MM.1S (cell line): ENCODE measurements at regions not wholly inside any gene's neighbourhood (a gene's known extent, or its start where the extent isn't known, plus 50 kb on each side); places are given as distances from the start of the nearest gene placed in this dataset.
A peak's percentile ranks its signal among the peaks of the same experiment; 100 is the strongest.

ENCODE experiments used
- DNase-seq: peaks from one replicate; pipeline ENCODE4 v3.0.0-alpha.2; 2015
- H2AFZ ChIP-seq: fragments of 300-600 bp; sonication (generic); 2 replicates; pipeline ENCODE4 v1.6.0; 2016; ENCODE audit warnings: antibody characterized with exemption, low read length
- H3F3A ChIP-seq: fragments of 300-600 bp; sonication (generic); 2 replicates; pipeline ENCODE4 v1.6.1; 2016; ENCODE audit warnings: mild to moderate bottlenecking, antibody characterized with exemption, low read length, moderate library complexity, mixed read lengths; ENCODE audit not compliant: insufficient read depth
- H3K27ac ChIP-seq: fragments of 300-600 bp; sonication (generic); 2 replicates; pipeline ENCODE4 v1.5.1; 2016; ENCODE audit warnings: mild to moderate bottlenecking, low read length
- H3K27me3 ChIP-seq: fragments of 300-600 bp; sonication (generic); replicated peaks from 2 replicates; pipeline ENCODE4 v1.6.0; 2016; ENCODE audit warnings: low read length; ENCODE audit not compliant: insufficient read depth
- H3K36me3 ChIP-seq: fragments of 300-600 bp; sonication (generic); replicated peaks from 2 replicates; pipeline ENCODE4 v1.6.1; 2016; ENCODE audit warnings: mild to moderate bottlenecking, low read length, mixed read lengths; ENCODE audit not compliant: insufficient read depth
- H3K4me1 ChIP-seq: fragments of 300-600 bp; sonication (generic); 2 replicates; pipeline ENCODE4 v1.6.1; 2016; ENCODE audit warnings: low read length, mixed read lengths
- H3K4me2 ChIP-seq: fragments of 300-600 bp; sonication (generic); 2 replicates; pipeline ENCODE4 v1.6.0; 2016; ENCODE audit warnings: low read depth, low read length
- H3K4me3 ChIP-seq: fragments of 300-600 bp; sonication (generic); 2 replicates; pipeline ENCODE4 v1.5.1; 2016; ENCODE audit warnings: low read length, mixed read lengths
- H3K79me2 ChIP-seq: fragments of 300-600 bp; sonication (generic); 2 replicates; pipeline ENCODE4 v1.6.1; 2016; ENCODE audit warnings: mixed run types, low read length, mixed read lengths
- H3K9ac ChIP-seq: fragments of 300-600 bp; sonication (generic); 2 replicates; pipeline ENCODE4 v1.6.1; 2016; ENCODE audit warnings: low read length, mixed read lengths
- H3K9me2 ChIP-seq: fragments of 300-600 bp; sonication (generic); replicated peaks from 2 replicates; pipeline ENCODE4 v1.6.1; 2016; ENCODE audit warnings: mild to moderate bottlenecking, low read length, mixed read lengths; ENCODE audit not compliant: insufficient read depth
- H3K9me3 ChIP-seq: fragments of 300-600 bp; sonication (generic); replicated peaks from 2 replicates; pipeline ENCODE4 v1.6.1; 2016; ENCODE audit warnings: mild to moderate bottlenecking, low read length, mixed read lengths; ENCODE audit not compliant: insufficient read depth
- H4K20me1 ChIP-seq: fragments of 300-600 bp; sonication (generic); 2 replicates; pipeline ENCODE4 v1.6.1; 2016; ENCODE audit warnings: mild to moderate bottlenecking, low read length, moderate library complexity, mixed read lengths; ENCODE audit not compliant: insufficient read depth
- CTCF ChIP-seq: fragments of 300-600 bp; sonication (generic); IDR thresholded peaks from 2 replicates; pipeline ENCODE4 v1.5.1; 2016; ENCODE audit warnings: antibody characterized with exemption, low read length, mixed read lengths
- EZH2 ChIP-seq: fragments of 300-600 bp; sonication (generic); optimal IDR thresholded peaks from 2 replicates; pipeline ENCODE3; 2017; ENCODE audit warnings: low read depth, mild to moderate bottlenecking, antibody characterized with exemption, low read length, mixed read lengths
- EZH2phosphoT487 ChIP-seq: fragments of 300-600 bp; sonication (generic); IDR thresholded peaks from 2 replicates; pipeline ENCODE4 v1.6.1; 2018; ENCODE audit warnings: antibody characterized with exemption, low read length

- no peak overlapping the region for H3K4me3 ChIP-seq
- H3K27ac ChIP-seq, result no peak overlapping the region
Measured at GRCh38 chr3:160162440-160162839, 62.8 kb upstream of the C3orf80 start.

GRCh38 chr3:160163229-160163878 is 61.9 kb upstream of the C3orf80 start:
- Histone ChIP-seq H3K36me3 (no peaks in the 10 kb centered on the region), H3K9ac (no peak overlapping the region), H3K27me3 (no peaks in the 10 kb centered on the region), H3K4me3 (no peak overlapping the region), H2AFZ (0 out of 2 replicates have a peak overlapping the region, but pooled peaks have one; percentile 4), H3F3A (no peaks in the 10 kb centered on the region), H4K20me1 (no peaks in the 10 kb centered on the region), H3K4me2 (no peak overlapping the region), H3K79me2 (no peaks in the 10 kb centered on the region), H3K9me3 (no peaks in the 10 kb centered on the region), H3K4me1 (no peaks in the 10 kb centered on the region), H3K9me2 (no peaks in the 10 kb centered on the region), H3K27ac (no peak overlapping the region)
- peak; percentile 64 for DNase-seq
- no peak for TF ChIP-seq EZH2
- TF ChIP-seq CTCF, result peak; percentile 62

More at GRCh38 chr3:160162440-160162839, 62.8 kb upstream of the C3orf80 start:
- no peak for DNase-seq
- H3K9me2 ChIP-seq, result no peaks in the 10 kb centered on the region
- H3K9ac ChIP-seq, result no peak overlapping the region
- no peaks in the 10 kb centered on the region for H3K79me2 ChIP-seq
- no peaks in the 10 kb centered on the region for H3K9me3 ChIP-seq
- H2AFZ ChIP-seq, result no peak overlapping the region
- no peaks in the 10 kb centered on the region for H4K20me1 ChIP-seq
- H3K4me1 ChIP-seq, result no peaks in the 10 kb centered on the region
- H3K27me3 ChIP-seq, result no peaks in the 10 kb centered on the region
- TF ChIP-seq EZH2phosphoT487, result no peak
- no peak for TF ChIP-seq CTCF
- no peak for TF ChIP-seq EZH2
- H3K4me2 ChIP-seq, result no peak overlapping the region
- H3K36me3 ChIP-seq, result no peaks in the 10 kb centered on the region
- no peaks in the 10 kb centered on the region for H3F3A ChIP-seq

DNA sequence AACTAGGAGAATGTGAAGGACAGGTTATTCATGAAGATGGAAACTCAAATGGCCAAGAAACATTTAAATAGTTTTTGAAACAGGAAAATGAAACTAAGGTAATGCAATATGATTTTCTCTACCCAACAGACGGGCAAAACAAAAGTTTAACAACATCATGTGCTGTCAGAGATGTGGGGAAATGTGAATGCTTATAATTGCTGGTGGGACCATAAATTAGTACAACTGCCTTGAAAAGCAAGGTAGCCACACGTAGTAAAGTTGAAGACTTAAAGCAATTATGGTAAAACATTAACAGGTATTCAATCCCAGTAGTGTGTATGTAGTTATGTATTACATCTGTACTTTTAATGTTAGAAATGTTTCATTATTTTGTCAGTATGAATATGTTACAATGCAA is 57.0 kb upstream of the C3orf80 start:
- Histone ChIP-seq H3K36me3 (no peaks in the 10 kb centered on the region), H3K4me1 (peaks cover 6% of the 10 kb centered on the region; the same call in 1 of the 2 replicates), H4K20me1 (no peaks in the 10 kb centered on the region), H3K4me2 (peak overlapping the region; percentile 4; the same call in 1 of the 2 replicates), H3K27ac (no peak overlapping the region), H3K9me2 (no peaks in the 10 kb centered on the region), H3K79me2 (no peaks in the 10 kb centered on the region), H2AFZ (0 out of 2 replicates have a peak overlapping the region, but pooled peaks have one; percentile 15), H3K9ac (no peak overlapping the region), H3K4me3 (no peak overlapping the region), H3K9me3 (no peaks in the 10 kb centered on the region), H3F3A (no peaks in the 10 kb centered on the region), H3K27me3 (no peaks in the 10 kb centered on the region)
- no peak for DNase-seq
- TF ChIP-seq EZH2, result no peak
- TF ChIP-seq EZH2phosphoT487, result no peak
- TF ChIP-seq CTCF, result no peak
